C4-2B (cell line): ENCODE measurements at regions not wholly inside any gene's neighbourhood (a gene's known extent, or its start where the extent isn't known, plus 50 kb on each side); places are given as distances from the start of the nearest gene placed in this dataset.

Source experiments
- H3K27ac ChIP-seq: fragments of 450-650 bp; 2 replicates; pipeline ENCODE4 v1.5.1; 2017
- CTCF ChIP-seq: fragments of 450-650 bp; conservative IDR thresholded peaks from 2 replicates; pipeline ENCODE4 v1.5.1; 2017; ENCODE audit warnings: mild to moderate bottlenecking
- ZFX ChIP-seq: fragments of 450-650 bp; IDR thresholded peaks from 2 replicates; pipeline ENCODE4 v1.6.1; 2017

GRCh38 chr13:31904941-31905824 lies 126.4 kb upstream of the FRY start:
- TF ChIP-seq ZFX (no peak), CTCF (no peak)

GRCh38 chr13:31905961-31906360 lies 125.6 kb upstream of the FRY start:
- TF ChIP-seq ZFX (no peak), CTCF (no peak)
- H3K27ac ChIP-seq: no peak overlapping the region

More at GRCh38 chr13:31904941-31905824, 126.4 kb upstream of the FRY start:
- H3K27ac ChIP-seq: no peak overlapping the region

GRCh38 chr13:31908696-31909411 lies 122.7 kb upstream of the FRY start:
- TF ChIP-seq CTCF: no peak
- no peak for TF ChIP-seq ZFX

GRCh38 chr13:31909864-31910551 lies 121.6 kb upstream of the FRY start:
- TF ChIP-seq ZFX (no peak), CTCF (peak; percentile 100)
- no peak overlapping the region for H3K27ac ChIP-seq

More at GRCh38 chr13:31908696-31909411, 122.7 kb upstream of the FRY start:
- H3K27ac ChIP-seq: no peak overlapping the region

GRCh38 chr13:31910633-31911032 lies 120.9 kb upstream of the FRY start:
- H3K27ac ChIP-seq: no peak overlapping the region
- TF ChIP-seq CTCF: no peak
- TF ChIP-seq ZFX: no peak

- H3K27ac ChIP-seq: no peak overlapping the region
- TF ChIP-seq ZFX (no peak), CTCF (no peak)
These were observed 118.8 kb upstream of the FRY start for GRCh38 chr13:31912647-31913401.
